Keratinocyte (primary cell): ENCODE measurements at regions not wholly inside any gene's neighbourhood (a gene's known extent, or its start where the extent isn't known, plus 50 kb on each side); places are given as distances from the start of the nearest gene placed in this dataset.

Source experiments
- DNase-seq: peaks from one replicate; pipeline ENCODE4 v3.0.0-alpha.2; 2011; ENCODE audit warnings: low read depth, missing footprints, low spot score
- FAIRE-seq: peaks from 2 replicates; lab custom pipeline; 2011; peaks lifted over from hg19 to GRCh38; lab: Jason Lieb, UNC
- H2AFZ ChIP-seq: 2 replicates; pipeline ENCODE4 v1.6.0; 2012; ENCODE audit warnings: low read length, control low read depth, inconsistent platforms; ENCODE audit not compliant: control insufficient read depth
- H3K27ac ChIP-seq: 2 replicates; pipeline ENCODE4 v1.5.1; 2011; ENCODE audit warnings: low read length; ENCODE audit not compliant: control insufficient read depth, insufficient read depth
- H3K27me3 ChIP-seq: 3 replicates; pipeline ENCODE4 v1.6.0; 2011; ENCODE audit warnings: low read length; ENCODE audit not compliant: control insufficient read depth, insufficient read depth; ENCODE audit errors: extremely low read depth
- H3K36me3 ChIP-seq, 2 experiments: 2 replicates in 1 of 2; 3 replicates in 1 of 2; pipeline ENCODE4 v1.5.1; 2011; ENCODE audit warnings: low read length in 2 of 2, mild to moderate bottlenecking in 1 of 2; ENCODE audit not compliant: control insufficient read depth in 2 of 2, insufficient read depth in 2 of 2; ENCODE audit errors: extremely low read depth in 1 of 2
- H3K4me1 ChIP-seq: 3 replicates; pipeline ENCODE4 v1.5.1; 2011; ENCODE audit warnings: low read length; ENCODE audit not compliant: control insufficient read depth, insufficient read depth; ENCODE audit errors: extremely low read depth
- H3K4me2 ChIP-seq: 3 replicates; pipeline ENCODE4 v1.6.0; 2011; ENCODE audit warnings: low read depth, low read length; ENCODE audit not compliant: control insufficient read depth, insufficient read depth; ENCODE audit errors: extremely low read depth
- H3K4me3 ChIP-seq, 3 experiments: fragments of 200-600 bp in 1 of 3; sonication (generic) in 1 of 3; 2 replicates in 2 of 3; 3 replicates in 1 of 3; pipeline ENCODE4 v1.5.1; 2011 to 2016; ENCODE audit warnings: low read length in 3 of 3, mild to moderate bottlenecking in 3 of 3, control low read depth in 2 of 3, inconsistent platforms in 1 of 3, low read depth in 1 of 3, mixed read lengths in 1 of 3, mixed run types in 1 of 3, moderate library complexity in 1 of 3; ENCODE audit not compliant: control insufficient read depth in 2 of 3, insufficient read depth in 2 of 3; ENCODE audit errors: extremely low read depth in 1 of 3
- H3K79me2 ChIP-seq: 2 replicates; pipeline ENCODE4 v1.6.0; 2012; ENCODE audit warnings: low read length; ENCODE audit not compliant: control insufficient read depth, insufficient read depth
- H3K9ac ChIP-seq: 3 replicates; pipeline ENCODE4 v1.6.0; 2011; ENCODE audit warnings: low read length; ENCODE audit not compliant: control insufficient read depth, insufficient read depth; ENCODE audit errors: extremely low read depth
- H3K9me1 ChIP-seq: 3 replicates; pipeline ENCODE4 v1.6.0; 2011; ENCODE audit warnings: low read length; ENCODE audit not compliant: control insufficient read depth, insufficient read depth; ENCODE audit errors: extremely low read depth
- H3K9me3 ChIP-seq: 2 replicates; pipeline ENCODE4 v1.5.1; 2012; ENCODE audit warnings: low read depth, low read length; ENCODE audit not compliant: control insufficient read depth
- H4K20me1 ChIP-seq: 3 replicates; pipeline ENCODE4 v1.6.0; 2011; ENCODE audit warnings: low read length; ENCODE audit not compliant: control insufficient read depth, insufficient read depth; ENCODE audit errors: extremely low read depth
- CTCF ChIP-seq, 3 experiments: IDR thresholded peaks in 1 of 3; conservative IDR thresholded peaks in 1 of 3; optimal IDR thresholded peaks in 1 of 3; 2 replicates in 2 of 3; 3 replicates in 1 of 3; pipeline versions ENCODE3 to v1.5.1; 2011; ENCODE audit warnings: low read length in 3 of 3, mild to moderate bottlenecking in 3 of 3, moderate library complexity in 2 of 3, control low read depth in 1 of 3, inconsistent platforms in 1 of 3; ENCODE audit not compliant: insufficient read depth in 2 of 3; ENCODE audit errors: extremely low read depth in 1 of 3
- EZH2 ChIP-seq: IDR thresholded peaks from one replicate; pipeline ENCODE4 v1.6.1; 2012; ENCODE audit warnings: inconsistent platforms, mild to moderate bottlenecking, low read length, moderate library complexity
- dilution Hi-C: fragments of 300-500 bp; cut with MboI; formaldehyde crosslinking; loops from one replicate; pipeline ENCODE4 v1.7.0; 2020; ENCODE audit warnings: low sequenced_read_pairs; ENCODE audit not compliant: extremely low pct_ligation_motif_present

GRCh38 chr15:53110999-53111398 is 320.9 kb upstream of the ONECUT1 start:
- Histone ChIP-seq H3K4me2 (no peak overlapping the region), H2AFZ (no peak overlapping the region), H3K4me1 (no peaks in the 10 kb centered on the region), H3K9ac (no peak overlapping the region), H3K36me3 (no peaks in the 10 kb centered on the region), H3K27ac (no peak overlapping the region), H3K4me3 (no peak overlapping the region), H3K79me2 (no peaks in the 10 kb centered on the region), H3K9me1 (no peaks in the 10 kb centered on the region), H4K20me1 (no peaks in the 10 kb centered on the region), H3K27me3 (no peaks in the 10 kb centered on the region), H3K9me3 (no peaks in the 10 kb centered on the region)
- TF ChIP-seq EZH2 = no peak
- TF ChIP-seq CTCF (optimal IDR thresholded peaks at IDR 0.05 in 1 of 3, IDR thresholded peaks at IDR 0.05 in 1 of 3, conservative IDR thresholded peaks at IDR 0.05 in 1 of 3; ENCODE audit: extremely low read depth in 1 of 3, insufficient read depth in 2 of 3, low read length in 3 of 3) = no peak
- FAIRE-seq (no peak), DNase-seq (no peak)
- dilution Hi-C loops = no loop called here

GRCh38 chr15:53108319-53108718 is 318.2 kb upstream of the ONECUT1 start:
- TF ChIP-seq CTCF (optimal IDR thresholded peaks at IDR 0.05 in 1 of 3, IDR thresholded peaks at IDR 0.05 in 1 of 3, conservative IDR thresholded peaks at IDR 0.05 in 1 of 3; ENCODE audit: extremely low read depth in 1 of 3, insufficient read depth in 2 of 3, low read length in 3 of 3) (no peak), EZH2 (no peak)
- Histone ChIP-seq H3K27ac (no peak overlapping the region), H3K9me3 (no peaks in the 10 kb centered on the region), H3K9me1 (no peaks in the 10 kb centered on the region), H3K79me2 (no peaks in the 10 kb centered on the region), H3K27me3 (no peaks in the 10 kb centered on the region), H3K9ac (no peak overlapping the region), H3K4me1 (no peaks in the 10 kb centered on the region), H3K36me3 (no peaks in the 10 kb centered on the region), H3K4me2 (no peak overlapping the region), H3K4me3 (no peak overlapping the region), H2AFZ (no peak overlapping the region), H4K20me1 (no peaks in the 10 kb centered on the region)
- no peak for DNase-seq
- FAIRE-seq = no peak
- dilution Hi-C loops = no loop called here
